Natural killer cell (primary cell): ENCODE measurements at regions not wholly inside any gene's neighbourhood (a gene's known extent, or its start where the extent isn't known, plus 50 kb on each side); places are given as distances from the start of the nearest gene placed in this dataset.

Experiments
- ATAC-seq, 3 donors: fragments of 150-1000 bp in 2 of 3; fragments of 200-7000 bp in 1 of 3; cut with Tn5 transposase; 1 replicate in 1 of 3; 2 replicates in 2 of 3; pipeline ENCODE4 v1.10.0; 2021; ENCODE audit warnings: mild to moderate bottlenecking in 2 of 3, moderate library complexity in 2 of 3
- DNase-seq, 2 donors: peaks; one replicate each; pipeline versions ENCODE4 v3.0.0 to v3.0.0-alpha.2; 2013 to 2021; ENCODE audit warnings: mixed read lengths in 1 of 2
- H3K27ac ChIP-seq: one replicate; pipeline ENCODE4 v1.5.1; 2013; ENCODE audit warnings: mild to moderate bottlenecking, low read length
- H3K27me3 ChIP-seq: one replicate; pipeline ENCODE4 v1.6.1; 2013; ENCODE audit warnings: low read length; ENCODE audit not compliant: control insufficient read depth, insufficient read depth
- H3K36me3 ChIP-seq: one replicate; pipeline ENCODE4 v1.6.1; 2013; ENCODE audit warnings: low read length; ENCODE audit not compliant: control insufficient read depth, insufficient read depth
- H3K4me1 ChIP-seq: one replicate; pipeline ENCODE4 v1.6.1; 2013; ENCODE audit warnings: low read length; ENCODE audit not compliant: control insufficient read depth, insufficient read depth
- H3K4me3 ChIP-seq: one replicate; pipeline ENCODE4 v1.5.1; 2013; ENCODE audit warnings: low read length
- H3K9me3 ChIP-seq: one replicate; pipeline ENCODE4 v1.6.1; 2013; ENCODE audit warnings: low read length; ENCODE audit not compliant: control insufficient read depth, insufficient read depth
- H3K27ac Mint-ChIP-seq, 2 donors: one replicate each; pipeline ENCODE4 v1.8.0; 2022; ENCODE audit warnings: mild to moderate bottlenecking in 2 of 2, mixed read lengths in 2 of 2, moderate library complexity in 1 of 2
- H3K27me3 Mint-ChIP-seq, 2 donors: one replicate each; pipeline ENCODE4 v1.8.0; 2022; ENCODE audit warnings: low read depth in 2 of 2, mixed read lengths in 2 of 2
- H3K36me3 Mint-ChIP-seq: one replicate; pipeline ENCODE4 v1.8.0; 2022; ENCODE audit warnings: mixed read lengths
- H3K4me1 Mint-ChIP-seq, 2 donors: one replicate each; pipeline ENCODE4 v1.8.0; 2022; ENCODE audit warnings: mixed read lengths in 2 of 2
- H3K4me3 Mint-ChIP-seq: one replicate; pipeline ENCODE4 v1.8.0; 2022; ENCODE audit warnings: mild to moderate bottlenecking, moderate library complexity, mixed read lengths
- H3K9me3 Mint-ChIP-seq, 2 donors: one replicate each; pipeline ENCODE4 v1.8.0; 2022; ENCODE audit warnings: mixed read lengths in 2 of 2
- CTCF ChIP-seq: fragments of 200-600 bp; IDR thresholded peaks from one replicate; pipeline ENCODE4 v1.8.0; 2022; ENCODE audit warnings: antibody characterized with exemption
- WGBS: methylation state at CpG from one replicate; pipeline ENCODE4 v1.1.7; 2013; ENCODE audit warnings: missing lambda C conversion rate; ENCODE audit not compliant: insufficient coverage; 5-methylcytosine and 5-hydroxymethylcytosine counted together
- intact Hi-C: fragments of 100-400 bp; cut with micrococcal nuclease; formaldehyde crosslinking; loops from one replicate; pipeline ENCODE4 v1.14.2; 2022

GRCh38 chr6:43970913-43971775 lies 156.1 kb downstream of the MRPL14 start:
- Histone ChIP-seq H3K9me3 (peaks cover under 1% of the 10 kb centered on the region), H3K4me3 (no peak overlapping the region), H3K4me1 (no peaks in the 10 kb centered on the region), H3K27me3 (peaks cover 4% of the 10 kb centered on the region), H3K36me3 (no peaks in the 10 kb centered on the region), H3K27ac (no peak overlapping the region)
- intact Hi-C loops: no loop called here
- TF ChIP-seq CTCF: no peak
- Mint-ChIP-seq H3K27me3 (peaks cover 10 to 33% of the 10 kb centered on the region in 2 donors), H3K4me3 (no peak overlapping the region), H3K27ac (no peak overlapping the region), H3K4me1 (no peaks in the 10 kb centered on the region), H3K9me3 (no peaks in the 10 kb centered on the region), H3K36me3 (no peaks in the 10 kb centered on the region)
- ATAC-seq (no peak), DNase-seq (no peak)
- WGBS: 86% methylated on average over 8 of the region's 8 CpGs

- no peaks in the 10 kb centered on the region for H3K9me3 ChIP-seq
- H3K4me3 ChIP-seq: no peak overlapping the region
- ATAC-seq: no peak
Measured at GRCh38 chr6:43970068-43970912, 157.0 kb downstream of the MRPL14 start.

GRCh38 chr6:43969158-43969981 lies 157.9 kb downstream of the MRPL14 start:
- Mint-ChIP-seq H3K9me3 (no peaks in the 10 kb centered on the region), H3K27me3 (peaks cover 12 to 15% of the 10 kb centered on the region in 2 donors), H3K27ac (no peak overlapping the region), H3K4me1 (no peaks in the 10 kb centered on the region), H3K36me3 (no peaks in the 10 kb centered on the region), H3K4me3 (no peak overlapping the region)
- Histone ChIP-seq H3K27me3 (no peaks in the 10 kb centered on the region), H3K36me3 (no peaks in the 10 kb centered on the region), H3K4me1 (no peaks in the 10 kb centered on the region), H3K4me3 (no peak overlapping the region), H3K27ac (no peak overlapping the region), H3K9me3 (no peaks in the 10 kb centered on the region)
- ATAC-seq (no peak), DNase-seq (no peak)
- TF ChIP-seq CTCF: no peak
- WGBS: 78% methylated on average over 9 of the region's 11 CpGs
- intact Hi-C loops: no loop called here

More at GRCh38 chr6:43970068-43970912, 157.0 kb downstream of the MRPL14 start:
- TF ChIP-seq CTCF: no peak
- Mint-ChIP-seq H3K36me3 (no peaks in the 10 kb centered on the region), H3K4me1 (no peaks in the 10 kb centered on the region), H3K27ac (no peak overlapping the region), H3K9me3 (no peaks in the 10 kb centered on the region), H3K4me3 (no peak overlapping the region), H3K27me3 (peaks cover 9 to 24% of the 10 kb centered on the region in 2 donors)
- no peaks in the 10 kb centered on the region for H3K36me3 ChIP-seq
- H3K27me3 ChIP-seq: no peaks in the 10 kb centered on the region
- WGBS: 58% methylated on average over 3 of the region's 3 CpGs
- intact Hi-C loops: no loop called here
- H3K4me1 ChIP-seq: no peaks in the 10 kb centered on the region
- H3K27ac ChIP-seq: no peak overlapping the region
- DNase-seq: no peak
